HG02973 (cell line): ENCODE measurements at regions not wholly inside any gene's neighbourhood (a gene's known extent, or its start where the extent isn't known, plus 50 kb on each side); places are given as distances from the start of the nearest gene placed in this dataset.
"Not testable (repeated sequence)": the region's sequence is repeated elsewhere in the genome, so short reads cannot be mapped to it uniquely, and the experiment has no call there.

Source experiments
- ATAC-seq: cut with Tn5 transposase; IDR thresholded peaks from one replicate; pipeline ENCODE4 v1.9.1; 2021; ENCODE audit warnings: moderate library complexity; ENCODE audit not compliant: unreplicated experiment

GRCh38 chr13:55160867-55161266 is 1979.9 kb upstream of the PRR20A start:
- ATAC-seq, result no peak

- ATAC-seq, result not testable (repeated sequence)
Measured at GRCh38 chr13:55178582-55178981, 1962.1 kb upstream of the PRR20A start.

GRCh38 chr13:55190996-55191395 is 1949.7 kb upstream of the PRR20A start:
- ATAC-seq, result no peak

GRCh38 chr13:55199134-55199533 is 1941.6 kb upstream of the PRR20A start:
- no peak for ATAC-seq

- no peak for ATAC-seq
Measured at GRCh38 chr13:55214841-55215345, 1925.8 kb upstream of the PRR20A start.

- no peak for ATAC-seq
Measured at GRCh38 chr13:55219538-55219937, 1921.2 kb upstream of the PRR20A start.

- ATAC-seq, result no peak
Measured at GRCh38 chr13:55229906-55230569, 1910.7 kb upstream of the PRR20A start.

- ATAC-seq, result no peak
Measured at GRCh38 chr13:55230570-55230908, 1910.2 kb upstream of the PRR20A start.

- ATAC-seq, result no peak
Measured at GRCh38 chr13:55234311-55234710, 1906.4 kb upstream of the PRR20A start.

GRCh38 chr13:55245005-55245644 is 1895.6 kb upstream of the PRR20A start:
- ATAC-seq, result no peak

- no peak for ATAC-seq
Measured at GRCh38 chr13:55255236-55255635, 1885.5 kb upstream of the PRR20A start.

GRCh38 chr13:55263045-55263444 is 1877.7 kb upstream of the PRR20A start:
- no peak for ATAC-seq

GRCh38 chr13:55266644-55267043 is 1874.1 kb upstream of the PRR20A start:
- no peak for ATAC-seq

- no peak for ATAC-seq
Measured at GRCh38 chr13:55298201-55298600, 1842.5 kb upstream of the PRR20A start.

- ATAC-seq, result no peak
Measured at GRCh38 chr13:55302568-55302967, 1838.2 kb upstream of the PRR20A start.

- no peak for ATAC-seq
Measured at GRCh38 chr13:55307909-55308308, 1832.8 kb upstream of the PRR20A start.

GRCh38 chr13:55341891-55342290 is 1798.8 kb upstream of the PRR20A start:
- ATAC-seq, result no peak

GRCh38 chr13:55345224-55345623 is 1795.5 kb upstream of the PRR20A start:
- no peak for ATAC-seq

GRCh38 chr13:55347528-55347927 is 1793.2 kb upstream of the PRR20A start:
- ATAC-seq, result no peak

GRCh38 chr13:55359067-55359466 is 1781.7 kb upstream of the PRR20A start:
- ATAC-seq, result no peak

- ATAC-seq, result no peak
Measured at GRCh38 chr13:55361141-55361540, 1779.6 kb upstream of the PRR20A start.

GRCh38 chr13:55366676-55367075 is 1774.0 kb upstream of the PRR20A start:
- ATAC-seq, result no peak

- ATAC-seq, result no peak
Measured at GRCh38 chr13:55394470-55394869, 1746.2 kb upstream of the PRR20A start.
